ENCODE measurements at regions not wholly inside any gene's neighbourhood (a gene's known extent, or its start where the extent isn't known, plus 50 kb on each side); places are given as distances from the start of the nearest gene placed in this dataset.
"Not testable (repeated sequence)": the region's sequence is repeated elsewhere in the genome, so short reads cannot be mapped to it uniquely, and the experiment has no call there.

- no peak for TF ChIP-seq CTCF (IDR thresholded peaks at IDR 0.05; ENCODE audit: low read depth, low read length)
- no peak for DNase-seq (ENCODE audit: extremely low read depth, low read depth)
Measured at GRCh38 chr6:26278536-26278935, 86.5 kb upstream of the BTN3A2 start.

GRCh38 chr6:26279371-26279770 is 85.6 kb upstream of the BTN3A2 start:
- DNase-seq (ENCODE audit: extremely low read depth, low read depth), result not testable (repeated sequence)

GRCh38 chr6:26280407-26280806 is 84.6 kb upstream of the BTN3A2 start:
- DNase-seq (ENCODE audit: extremely low read depth, low read depth), result no peak
- no peak for TF ChIP-seq CTCF (IDR thresholded peaks at IDR 0.05; ENCODE audit: low read depth, low read length)

- no peak for DNase-seq (ENCODE audit: extremely low read depth, low read depth)
- no peak for TF ChIP-seq CTCF (IDR thresholded peaks at IDR 0.05; ENCODE audit: low read depth, low read length)
Measured at GRCh38 chr6:26284537-26285142, 80.4 kb upstream of the BTN3A2 start.

GRCh38 chr6:26285143-26286134 is 79.6 kb upstream of the BTN3A2 start:
- DNase-seq (ENCODE audit: extremely low read depth, low read depth), result peak; percentile 99

GRCh38 chr6:26286168-26286877 is 78.7 kb upstream of the BTN3A2 start:
- TF ChIP-seq CTCF (IDR thresholded peaks at IDR 0.05; ENCODE audit: low read depth, low read length), result no peak
- DNase-seq (ENCODE audit: extremely low read depth, low read depth), result no peak

More at GRCh38 chr6:26285143-26286134, 79.6 kb upstream of the BTN3A2 start:
- no peak for TF ChIP-seq CTCF (IDR thresholded peaks at IDR 0.05; ENCODE audit: low read depth, low read length)

GRCh38 chr6:26288155-26288554 is 76.8 kb upstream of the BTN3A2 start:
- no peak for TF ChIP-seq CTCF (IDR thresholded peaks at IDR 0.05; ENCODE audit: low read depth, low read length)
- DNase-seq (ENCODE audit: extremely low read depth, low read depth), result no peak
